HG02588 (cell line): ENCODE measurements at regions not wholly inside any gene's neighbourhood (a gene's known extent, or its start where the extent isn't known, plus 50 kb on each side); places are given as distances from the start of the nearest gene placed in this dataset.
"Not testable (repeated sequence)": the region's sequence is repeated elsewhere in the genome, so short reads cannot be mapped to it uniquely, and the experiment has no call there.

Experiments
- ATAC-seq: cut with Tn5 transposase; IDR thresholded peaks from one replicate; pipeline ENCODE4 v1.9.1; 2021; ENCODE audit warnings: mild to moderate bottlenecking, moderate library complexity; ENCODE audit not compliant: unreplicated experiment

GRCh38 chr16:60413969-60414368, 1622.3 kb downstream of the CDH8 start:
- no peak for ATAC-seq

- no peak for ATAC-seq
These were observed 1628.6 kb downstream of the CDH8 start for GRCh38 chr16:60407606-60408005.

- ATAC-seq = no peak
These were observed 1629.2 kb downstream of the CDH8 start for GRCh38 chr16:60407034-60407433.

DNA sequence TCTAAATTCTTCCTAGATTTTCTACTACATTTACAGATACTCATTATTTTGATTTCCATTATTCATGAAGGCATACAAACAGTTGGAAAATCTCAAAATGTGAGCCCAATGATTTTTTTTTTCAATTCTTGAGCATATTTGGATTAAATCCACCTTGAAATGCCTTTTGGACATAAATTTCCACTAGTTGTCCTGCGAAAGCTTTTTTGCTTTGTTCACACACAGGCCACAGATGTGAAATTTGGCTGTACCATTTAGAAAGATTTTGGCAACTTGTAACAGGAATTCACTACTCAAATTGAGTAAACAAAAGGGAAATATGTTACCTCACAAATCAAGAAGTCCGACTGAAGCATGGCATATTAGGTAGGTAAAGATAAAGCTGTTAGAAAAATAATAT, 1631.0 kb downstream of the CDH8 start:
- ATAC-seq = no peak

DNA sequence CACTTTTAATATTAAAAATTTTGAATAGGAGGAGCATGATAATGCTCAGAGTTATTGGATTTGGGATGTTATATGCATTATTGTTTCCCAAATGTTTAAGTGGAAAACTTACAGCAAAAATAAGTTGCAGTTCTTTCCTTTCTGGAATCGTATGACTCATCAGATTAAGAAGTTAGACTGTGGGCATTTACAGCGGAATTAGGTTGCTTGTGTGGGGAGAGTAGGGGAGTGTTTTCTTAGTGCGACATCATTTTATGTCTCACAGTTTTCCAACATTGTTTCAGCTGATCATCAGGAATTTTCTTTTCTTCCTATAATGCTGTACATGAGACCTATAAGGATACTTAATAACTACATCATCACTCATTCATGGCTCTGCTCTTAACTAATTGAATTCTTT, 1631.8 kb downstream of the CDH8 start:
- ATAC-seq = no peak

DNA sequence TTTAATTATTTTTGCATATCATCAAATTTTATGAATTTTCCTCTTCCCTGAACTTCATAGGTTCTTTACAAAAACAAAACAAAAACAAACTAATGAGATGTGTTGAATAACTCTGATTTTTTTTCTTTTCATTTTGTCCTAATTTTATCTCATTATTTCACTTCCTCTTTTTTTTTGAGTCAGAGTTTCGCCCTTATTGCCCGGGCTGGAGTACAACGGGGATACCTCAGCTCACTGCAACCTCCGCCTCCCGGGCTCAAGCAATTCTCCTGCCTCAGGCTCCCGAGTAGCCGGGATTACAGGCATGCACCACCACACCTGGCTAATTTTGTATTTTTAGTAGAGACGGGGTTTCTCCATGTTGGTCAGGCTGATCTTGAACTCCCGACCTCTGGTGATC, 1633.3 kb downstream of the CDH8 start:
- peak; percentile 90 for ATAC-seq

DNA sequence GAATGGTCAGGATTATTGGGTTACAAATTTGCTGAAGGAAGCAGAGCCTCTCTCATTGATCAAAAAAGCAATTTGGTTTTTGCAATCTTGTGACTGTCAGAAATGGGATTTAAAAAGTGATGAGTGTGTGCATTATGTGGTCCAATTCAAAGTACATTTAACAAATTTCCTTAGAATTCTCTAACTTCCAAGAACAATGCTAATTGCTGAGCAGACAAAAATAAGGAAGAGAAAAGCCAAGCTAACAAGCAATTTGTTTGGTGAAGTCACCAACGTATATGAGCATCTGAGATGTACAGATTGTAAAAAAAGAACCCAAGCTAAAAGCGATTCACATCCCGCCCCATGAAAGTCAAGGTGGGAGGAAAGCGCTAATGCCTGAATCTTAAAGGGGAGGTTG, 1643.9 kb downstream of the CDH8 start:
- ATAC-seq = no peak

GRCh38 chr16:60371591-60371990, 1637.5 kb upstream of the GOT2 start:
- ATAC-seq = no peak

DNA sequence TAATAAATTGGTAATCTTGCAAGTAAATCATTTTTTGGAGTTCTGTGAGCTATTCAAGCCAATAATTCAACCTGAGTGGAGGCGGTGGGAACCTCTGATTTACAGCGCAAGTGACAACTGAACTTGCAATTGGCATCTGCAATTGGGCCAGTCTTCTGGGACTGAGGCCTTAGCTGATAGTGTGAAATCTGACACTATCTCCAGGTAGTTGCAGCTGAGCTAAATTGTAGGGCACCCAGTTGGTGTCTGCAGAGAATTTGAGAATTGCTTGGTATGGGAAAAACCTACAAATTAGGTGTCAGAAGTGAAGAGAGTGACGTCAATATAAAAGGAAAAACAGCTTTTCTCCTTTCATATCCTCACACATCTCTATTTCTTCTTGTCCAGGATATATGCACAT, 1633.6 kb upstream of the GOT2 start:
- ATAC-seq = no peak

DNA sequence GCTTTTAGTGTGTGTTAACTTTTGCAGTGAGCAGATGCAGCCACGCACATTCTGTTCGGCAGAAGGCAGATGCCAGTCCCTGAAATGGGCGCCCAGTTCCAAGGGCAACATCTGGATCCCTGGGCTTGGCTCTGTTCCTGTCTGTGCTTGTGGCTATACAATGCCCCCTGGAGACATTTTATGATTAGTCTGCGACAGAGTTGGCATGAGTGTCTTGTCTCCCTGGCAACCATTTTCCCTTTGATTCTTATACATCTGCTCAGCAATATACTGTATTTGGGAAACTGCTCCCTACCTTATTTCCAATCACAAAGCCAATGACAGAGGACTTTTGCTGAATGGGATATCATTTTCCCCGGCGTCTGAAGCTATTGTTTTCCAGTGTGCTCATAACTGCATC, 1629.5 kb upstream of the GOT2 start:
- no peak for ATAC-seq

DNA sequence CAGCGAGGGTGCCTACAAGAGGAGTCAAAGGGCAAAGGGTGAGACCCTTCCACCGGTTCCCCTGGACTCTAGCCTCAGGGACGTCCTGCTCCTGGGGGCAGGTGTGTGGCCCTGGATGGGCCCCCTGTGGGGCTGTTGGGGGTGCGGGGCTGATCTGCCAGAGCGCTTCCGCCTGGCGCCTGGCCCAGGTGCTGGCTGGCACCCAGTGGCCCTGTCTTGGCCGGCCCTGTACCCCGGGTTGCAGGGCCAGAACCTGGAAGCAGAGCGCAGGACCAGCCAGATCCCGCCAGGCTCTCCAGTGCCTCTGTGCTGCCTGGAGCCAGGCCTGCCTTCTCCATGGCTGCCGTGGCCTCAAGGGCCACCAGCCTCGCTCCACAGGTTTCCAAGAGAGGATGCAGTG, 1625.8 kb upstream of the GOT2 start:
- not testable (repeated sequence) for ATAC-seq

GRCh38 chr16:60359412-60359811, 1625.3 kb upstream of the GOT2 start:
- ATAC-seq = not testable (repeated sequence)

DNA sequence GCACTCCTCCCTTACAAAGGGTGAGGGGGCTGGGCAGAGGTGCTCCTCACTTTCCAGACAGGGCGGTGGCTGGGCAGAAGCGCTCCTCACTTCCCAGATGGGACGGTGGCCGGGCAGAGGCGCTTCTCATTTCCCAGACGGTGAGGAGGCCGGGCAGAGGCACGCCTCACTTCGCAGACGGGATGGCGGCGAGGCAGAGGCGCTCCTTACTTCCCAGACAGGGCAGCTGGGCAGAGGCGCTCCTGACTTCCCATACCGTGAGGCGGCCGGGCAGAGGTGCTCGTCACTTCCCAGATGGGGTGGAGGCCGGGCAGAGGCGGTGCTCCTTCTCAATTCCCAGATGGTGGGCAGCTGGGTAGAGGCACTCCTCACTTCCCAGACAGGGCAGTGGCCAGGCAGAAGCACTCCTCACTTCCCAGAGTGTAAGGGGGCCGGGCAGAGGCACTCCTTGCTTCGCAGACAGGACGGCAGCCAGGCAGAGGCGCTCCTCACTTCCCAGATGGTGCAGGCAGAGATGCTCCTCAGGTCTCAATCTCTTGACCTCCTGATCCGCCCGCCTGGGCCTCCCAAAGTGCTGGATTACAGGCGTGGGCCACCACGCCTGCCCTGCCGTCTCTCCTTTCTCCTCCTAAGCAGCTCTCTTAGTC, 1623.9 kb upstream of the GOT2 start:
- not testable (repeated sequence) for ATAC-seq

- no peak for ATAC-seq
These were observed 1612.1 kb upstream of the GOT2 start for GRCh38 chr16:60346256-60346655.

DNA sequence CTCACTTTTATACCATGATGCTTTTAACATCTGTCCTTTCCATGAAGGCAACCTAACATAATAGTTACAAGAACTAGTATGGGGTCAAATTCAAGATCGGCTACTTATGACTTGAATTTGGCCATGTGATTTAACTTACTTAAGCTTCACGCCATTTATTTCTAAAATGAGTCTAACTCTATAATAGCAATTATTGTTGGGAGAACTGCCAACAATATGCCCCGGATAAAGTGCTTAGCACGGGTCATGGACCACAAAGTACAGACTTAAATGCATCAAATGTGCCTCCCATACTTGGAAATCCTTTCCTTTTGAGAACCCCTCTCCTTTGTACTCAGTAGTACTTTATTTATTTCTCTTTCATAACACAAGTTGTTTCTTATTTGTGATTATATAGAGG, 1603.6 kb upstream of the GOT2 start:
- no peak for ATAC-seq

- no peak for ATAC-seq
These were observed 1597.1 kb upstream of the GOT2 start for GRCh38 chr16:60331168-60331567.

DNA sequence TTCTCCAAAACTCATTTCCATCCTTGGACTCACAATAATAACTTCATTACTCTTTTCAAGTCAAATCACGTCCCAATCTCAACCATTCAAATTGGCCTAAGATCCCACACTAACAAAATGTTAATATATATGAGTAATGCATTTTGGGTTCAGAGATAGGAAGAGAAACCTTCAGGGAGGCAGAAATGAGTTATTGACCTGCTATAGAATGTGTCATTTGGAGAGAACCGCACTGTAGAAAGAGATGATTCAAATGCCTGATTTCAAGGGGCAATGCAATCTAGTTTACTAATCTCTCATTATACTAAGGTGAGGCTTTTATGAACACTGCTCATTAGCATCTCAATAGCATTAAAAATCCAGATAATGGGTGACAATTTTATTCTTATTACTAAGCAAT, 1595.0 kb upstream of the GOT2 start:
- ATAC-seq = no peak

DNA sequence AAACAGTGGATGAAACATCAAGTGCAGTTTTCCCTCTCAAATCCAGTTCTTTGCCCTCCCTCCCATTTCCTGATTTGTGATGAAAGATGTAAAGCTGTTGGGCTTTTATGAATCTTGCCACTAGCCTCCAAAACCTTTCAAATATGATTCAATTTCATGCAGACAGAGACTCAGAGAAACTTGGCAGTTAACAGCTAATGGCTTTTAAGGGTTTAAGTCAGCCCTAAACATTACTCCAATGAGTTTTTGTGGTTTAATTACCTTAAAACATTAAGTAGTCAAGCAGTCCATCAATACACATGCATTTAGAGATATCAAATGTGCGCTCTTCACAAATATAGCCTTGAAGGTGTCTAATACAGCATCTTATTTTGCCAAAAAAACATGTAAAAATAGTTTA, 1594.0 kb upstream of the GOT2 start:
- no peak for ATAC-seq

GRCh38 chr16:60318486-60318885, 1584.4 kb upstream of the GOT2 start:
- ATAC-seq = no peak

- no peak for ATAC-seq
These were observed 1576.8 kb upstream of the GOT2 start for GRCh38 chr16:60310846-60311445.

GRCh38 chr16:60304720-60305119, 1570.6 kb upstream of the GOT2 start:
- ATAC-seq = no peak

DNA sequence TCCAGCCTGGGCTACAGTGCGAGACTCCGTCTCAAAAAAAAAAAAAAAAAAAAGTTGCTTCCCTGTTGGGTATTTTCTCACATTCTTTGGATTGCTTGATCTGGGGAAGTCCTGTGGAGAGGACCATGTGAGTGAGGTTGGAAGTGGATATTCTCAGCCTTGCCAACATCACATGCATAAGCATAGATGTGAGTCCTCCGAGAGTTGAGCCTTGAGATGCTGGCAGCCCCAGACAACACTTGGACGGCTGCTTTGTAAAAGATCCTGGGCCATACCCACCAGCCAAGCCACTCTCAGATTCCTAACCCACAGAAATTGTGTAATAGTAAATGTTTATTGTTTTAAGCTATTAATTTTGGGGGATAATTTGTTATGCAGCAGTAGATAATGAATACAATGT, 1570.0 kb upstream of the GOT2 start:
- ATAC-seq = no peak

DNA sequence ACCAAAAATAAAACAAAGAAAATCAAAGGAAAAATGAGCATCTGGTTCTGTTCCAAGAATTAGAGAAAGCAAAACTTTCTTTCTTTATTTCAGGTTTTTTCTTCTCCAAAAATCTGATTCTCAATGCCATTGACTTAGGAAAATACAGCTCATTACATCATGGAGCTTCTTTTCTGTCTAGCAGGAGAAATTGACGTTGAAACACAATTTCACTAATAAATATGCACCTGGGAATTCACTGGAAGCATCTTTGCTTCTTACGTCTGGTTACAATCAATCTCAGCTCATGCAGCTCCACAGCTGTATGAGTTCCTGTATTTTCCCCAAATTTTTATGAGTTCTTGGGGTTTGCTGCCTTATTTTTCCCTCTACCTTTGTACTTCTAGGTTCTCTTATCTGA, 1568.6 kb upstream of the GOT2 start:
- ATAC-seq = no peak
